ENCODE measurements at regions not wholly inside any gene's neighbourhood (a gene's known extent, or its start where the extent isn't known, plus 50 kb on each side); places are given as distances from the start of the nearest gene placed in this dataset.

DNA sequence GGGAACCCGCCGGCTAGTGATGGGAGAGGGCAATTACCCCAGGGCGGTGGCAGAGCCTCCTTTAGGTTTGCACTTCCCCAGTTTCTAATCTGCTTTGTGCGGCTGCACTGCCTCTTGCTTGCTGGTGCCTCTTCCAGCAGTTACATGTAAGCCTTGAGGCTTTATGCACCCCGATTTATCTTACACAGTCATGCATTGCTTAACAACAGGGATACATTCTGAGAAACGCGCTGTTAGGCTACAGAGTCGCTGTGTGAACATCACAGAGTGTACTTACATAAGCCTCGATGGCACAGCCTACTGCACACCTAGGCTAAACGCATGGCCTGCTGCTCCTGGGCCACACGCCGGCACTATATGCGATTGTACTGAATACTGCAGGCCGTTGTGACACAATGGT is 155.6 kb upstream of the MKI67 start:
- no peak for DNase-seq (ENCODE audit: low read depth)

GRCh38 chr10:128286141-128286761 is 160.0 kb upstream of the MKI67 start:
- no peak for DNase-seq (ENCODE audit: low read depth)

DNA sequence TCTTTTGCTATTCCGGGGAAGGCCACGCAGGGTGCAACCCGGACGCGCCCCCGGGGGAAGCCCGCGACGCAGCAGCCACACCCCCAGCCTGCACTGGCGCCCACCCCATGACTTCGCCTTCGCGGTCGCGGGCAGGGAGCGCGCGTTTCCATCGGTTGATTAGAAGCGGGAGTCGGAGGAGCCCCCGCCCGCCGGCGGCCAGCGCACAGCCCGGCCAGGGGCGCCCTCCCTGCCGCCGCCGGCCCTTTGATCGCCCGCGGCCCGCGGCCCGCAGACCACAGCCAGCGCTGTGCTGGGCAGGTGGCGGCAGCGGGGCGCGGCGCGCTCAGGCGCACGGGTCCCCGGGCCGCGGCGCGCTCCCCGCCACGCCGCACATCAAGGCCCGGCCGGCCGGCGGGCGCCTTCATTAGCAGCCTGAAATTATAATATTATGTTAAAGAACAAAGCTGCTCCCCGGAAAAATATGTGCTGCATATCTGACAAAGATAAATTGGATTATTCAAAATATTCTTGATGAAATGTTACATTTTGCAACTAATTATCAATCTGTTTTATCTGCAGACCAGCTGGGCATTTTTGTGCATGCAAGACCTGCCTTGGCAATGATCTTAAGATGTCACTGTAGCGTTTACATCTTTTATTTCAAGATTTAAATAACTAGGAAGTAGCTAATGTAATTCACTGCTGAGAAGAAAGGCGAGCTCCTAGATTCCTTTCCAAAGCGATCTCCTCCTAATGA is 160.7 kb upstream of the MKI67 start:
- DNase-seq (ENCODE audit: low read depth), result no peak

DNA sequence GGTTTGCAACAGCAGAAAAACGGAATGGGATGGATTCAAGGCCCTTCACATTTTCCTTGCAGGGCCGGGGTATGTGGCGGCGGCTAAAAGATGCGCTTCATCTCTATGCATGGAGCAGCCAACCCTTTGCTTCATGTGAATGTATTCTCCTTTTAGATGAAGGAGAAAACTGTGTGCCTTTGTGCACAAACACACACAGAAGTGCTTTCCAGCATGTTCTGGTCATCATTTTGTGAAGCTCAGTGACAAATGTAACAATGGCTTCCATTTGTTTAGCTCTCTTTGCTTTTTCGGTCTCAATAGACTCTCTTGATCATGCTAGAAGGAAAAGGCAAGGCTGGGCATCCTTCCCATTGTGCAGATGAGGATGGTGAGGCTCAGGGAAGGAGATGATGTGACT is 161.7 kb upstream of the MKI67 start:
- no peak for DNase-seq (ENCODE audit: low read depth)

DNA sequence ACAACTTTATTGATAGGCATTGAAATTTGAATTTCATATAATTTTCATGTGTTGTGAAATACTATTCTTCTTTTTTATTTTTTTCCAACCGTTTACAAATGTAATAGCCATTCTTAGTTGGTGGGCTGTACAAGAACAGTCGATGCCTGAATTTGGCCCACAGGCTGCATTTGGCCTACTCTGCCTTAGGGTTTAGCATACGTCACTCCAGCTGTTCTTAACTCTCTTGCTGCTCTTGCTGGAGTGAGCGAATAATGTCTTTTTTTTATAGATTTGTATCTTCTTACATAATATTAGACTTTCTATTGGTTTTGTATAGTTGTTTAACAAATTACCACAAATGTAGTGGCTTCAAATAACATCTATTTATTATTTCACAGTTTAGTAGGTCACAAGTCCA is 163.4 kb upstream of the MKI67 start:
- no peak for DNase-seq (ENCODE audit: low read depth)

DNA sequence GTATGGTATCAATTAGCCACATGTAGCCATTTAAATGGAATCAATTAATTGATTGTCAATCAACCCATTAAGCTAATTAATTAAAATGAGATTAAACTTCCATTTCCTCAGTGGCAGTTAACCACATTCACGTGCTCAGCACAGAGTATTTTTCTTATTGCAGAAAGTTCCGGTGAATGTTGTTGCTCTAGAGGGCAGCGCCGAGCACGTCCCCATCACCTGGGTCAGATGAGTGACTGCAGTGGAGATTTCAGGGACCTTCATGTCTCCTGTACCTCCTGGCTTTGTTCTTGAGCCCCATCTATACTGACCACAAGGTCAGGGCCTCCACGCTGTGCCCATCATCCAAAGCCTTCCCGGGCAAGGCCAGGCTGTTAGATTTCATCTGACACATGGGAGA is 168.8 kb upstream of the MKI67 start:
- no peak for DNase-seq (ENCODE audit: low read depth)

- DNase-seq (ENCODE audit: low read depth), result no peak
Observed at GRCh38 chr10:128296253-128297007, 170.2 kb upstream of the MKI67 start.

GRCh38 chr10:128297709-128298378 is 171.6 kb upstream of the MKI67 start:
- DNase-seq (ENCODE audit: low read depth), result no peak

GRCh38 chr10:128298587-128298986 is 172.4 kb upstream of the MKI67 start:
- DNase-seq (ENCODE audit: low read depth), result no peak

DNA sequence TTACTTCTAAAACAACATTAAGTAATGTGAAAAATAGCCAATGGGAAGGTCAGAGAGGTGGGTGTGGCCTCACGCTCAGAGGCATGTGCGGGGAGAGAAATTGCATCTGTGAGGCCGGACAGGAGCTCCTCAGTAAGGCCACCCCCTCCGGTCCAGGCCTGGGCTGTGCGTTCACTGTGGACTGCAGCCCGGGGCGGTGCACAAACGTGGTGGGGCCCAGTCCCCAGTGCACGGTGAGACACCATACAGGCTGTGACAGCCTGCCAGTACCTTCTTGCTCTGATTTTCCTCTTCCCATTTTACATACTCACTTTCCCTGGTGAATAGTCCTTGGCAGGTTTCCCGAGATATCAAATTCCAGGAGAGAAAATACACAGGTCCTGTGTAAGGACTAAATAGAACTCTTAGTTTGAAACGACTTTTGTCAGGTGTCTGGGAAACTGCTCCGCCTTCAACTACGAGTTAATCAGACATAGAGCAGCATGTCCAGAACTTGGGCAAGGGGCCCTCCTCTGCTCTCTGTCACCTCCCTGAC is 174.1 kb upstream of the MKI67 start:
- DNase-seq (ENCODE audit: low read depth), result no peak

- no peak for DNase-seq (ENCODE audit: low read depth)
Observed at GRCh38 chr10:128301051-128301450, 174.8 kb upstream of the MKI67 start.

- no peak for DNase-seq (ENCODE audit: low read depth)
Observed at GRCh38 chr10:128302808-128303207, 176.6 kb upstream of the MKI67 start.

DNA sequence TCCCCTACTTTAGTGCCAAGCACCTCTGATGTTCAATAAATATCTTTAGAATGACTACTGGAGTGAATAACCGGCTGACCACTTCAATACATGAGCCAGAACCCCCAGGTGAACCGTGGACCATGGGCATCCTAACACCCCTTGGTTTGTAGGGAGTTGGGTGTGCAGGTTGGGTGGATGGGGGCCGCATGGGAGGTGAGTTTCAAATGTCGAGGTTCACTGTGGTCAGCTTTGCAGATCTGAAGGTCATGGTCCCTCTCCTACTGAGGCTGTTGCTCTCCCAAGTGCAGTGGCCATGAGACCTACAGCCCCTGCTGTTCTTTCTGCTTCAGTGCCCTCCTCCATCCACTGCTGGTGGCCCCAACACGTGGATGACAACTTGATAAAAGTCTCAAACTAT is 178.0 kb upstream of the MKI67 start:
- DNase-seq (ENCODE audit: low read depth), result no peak

DNA sequence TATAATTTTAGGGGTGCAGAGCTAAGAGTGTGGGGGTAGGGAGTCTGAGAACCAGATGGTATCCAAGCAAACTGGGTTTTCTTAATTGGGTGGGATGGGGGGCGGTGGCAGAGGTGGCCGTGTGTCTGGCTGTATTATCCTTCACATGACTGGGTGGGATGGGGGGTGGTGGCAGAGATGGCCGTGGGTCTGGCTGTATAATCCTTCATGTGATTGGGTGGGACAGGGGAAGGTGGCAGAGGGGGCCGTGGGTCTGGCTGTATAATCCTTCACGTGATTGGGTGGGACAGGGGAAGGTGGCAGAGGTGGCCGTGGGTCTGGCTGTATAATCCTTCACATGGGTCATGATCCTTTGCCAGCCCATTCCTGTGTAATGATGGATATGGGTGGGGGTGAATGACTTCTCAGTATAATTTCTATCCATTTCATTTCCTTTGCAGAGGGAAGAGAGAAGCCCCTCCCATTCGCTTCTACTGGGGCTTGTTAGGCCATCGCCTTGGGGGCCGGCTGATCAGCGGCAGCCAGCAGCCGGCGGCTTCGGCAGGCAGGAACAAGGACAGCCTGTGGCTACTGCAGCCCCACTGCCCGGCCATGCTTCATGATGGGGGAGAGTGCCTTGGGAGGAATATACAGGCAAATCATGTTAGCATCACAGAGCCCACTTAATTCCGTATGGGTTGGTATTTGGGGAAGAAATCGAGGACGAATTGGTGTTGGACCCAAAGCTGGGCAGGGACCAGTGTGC is 179.6 kb upstream of the MKI67 start:
- no peak for DNase-seq (ENCODE audit: low read depth)

DNA sequence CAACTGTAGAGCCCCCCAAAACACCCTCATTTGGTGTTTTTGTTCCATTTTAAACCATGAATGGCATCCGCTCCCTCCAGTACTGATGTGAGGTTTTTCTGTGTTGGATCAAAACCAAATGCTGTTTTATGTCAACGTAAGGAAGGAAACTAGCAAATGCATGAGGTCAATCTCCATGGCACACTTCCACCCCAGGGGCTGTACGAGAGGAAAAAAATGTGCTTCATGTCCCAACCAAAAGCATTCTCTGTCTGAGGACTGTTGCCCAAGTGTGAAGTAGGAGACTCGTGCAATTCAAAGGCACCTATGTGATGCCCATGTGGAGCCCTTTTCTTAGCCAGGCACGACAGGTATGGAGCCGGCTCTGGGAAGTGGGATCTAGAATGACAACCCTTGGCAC is 180.3 kb upstream of the MKI67 start:
- DNase-seq (ENCODE audit: low read depth), result no peak

DNA sequence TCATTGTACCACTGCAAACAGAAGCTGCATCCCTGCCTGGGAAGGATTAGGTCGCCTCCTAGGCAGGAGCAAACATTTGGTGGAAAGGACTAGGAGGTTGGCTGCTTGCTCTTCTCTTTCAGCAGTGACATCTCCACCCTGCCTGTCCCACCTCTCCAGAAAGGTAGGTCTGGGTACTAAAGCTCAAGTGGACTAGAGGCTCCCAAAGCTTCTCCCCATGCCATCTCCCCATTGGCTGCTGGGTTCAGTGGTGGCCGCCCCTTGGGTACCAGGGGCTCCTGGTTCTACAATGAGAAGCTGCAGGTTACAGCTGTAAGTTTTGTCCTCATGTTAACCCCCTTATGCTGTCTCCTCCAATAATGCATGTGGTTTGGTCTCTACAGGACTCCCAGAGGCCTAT is 180.7 kb upstream of the MKI67 start:
- no peak for DNase-seq (ENCODE audit: low read depth)

DNA sequence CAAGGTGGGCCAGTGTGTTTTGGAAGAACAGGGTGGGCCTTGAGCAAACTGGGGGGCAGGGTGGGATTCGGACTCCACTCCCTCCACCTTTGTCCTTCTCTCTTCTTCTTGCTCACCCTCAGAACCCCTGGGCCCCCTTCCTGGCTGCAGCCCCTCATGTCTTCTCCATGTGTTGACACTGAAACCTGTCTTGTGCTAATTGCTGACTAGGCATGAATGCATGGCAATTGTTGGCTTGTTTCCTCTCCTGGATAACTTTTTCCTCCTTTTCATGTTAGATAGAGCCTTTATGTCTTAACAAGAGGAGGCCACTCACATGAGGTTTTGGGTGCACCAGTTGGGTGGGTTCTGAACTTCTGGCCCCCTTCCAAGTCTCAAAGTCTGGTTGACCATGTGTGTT is 181.6 kb upstream of the MKI67 start:
- DNase-seq (ENCODE audit: low read depth), result no peak

- no peak for DNase-seq (ENCODE audit: low read depth)
Observed at GRCh38 chr10:128310971-128311658, 184.9 kb upstream of the MKI67 start.

DNA sequence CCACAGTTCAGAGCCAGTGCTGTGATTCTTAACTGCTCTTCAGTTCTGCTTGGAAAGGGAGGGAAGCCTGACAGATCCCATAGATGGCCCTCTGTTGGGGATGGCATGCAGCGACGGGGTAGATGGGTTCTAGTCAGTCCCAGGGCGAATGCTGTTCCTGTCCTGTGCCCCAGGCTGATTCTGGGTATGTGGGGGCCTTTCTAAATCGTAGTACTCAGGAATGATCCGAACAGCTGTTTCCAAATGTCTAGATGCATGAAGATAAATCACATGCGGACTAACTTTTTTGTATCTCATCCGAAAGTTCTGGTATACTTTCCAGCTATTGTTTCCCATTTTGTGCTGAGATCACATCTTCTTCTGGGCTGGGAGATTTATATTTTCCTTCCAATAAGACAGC is 186.0 kb upstream of the MKI67 start:
- DNase-seq (ENCODE audit: low read depth), result no peak

DNA sequence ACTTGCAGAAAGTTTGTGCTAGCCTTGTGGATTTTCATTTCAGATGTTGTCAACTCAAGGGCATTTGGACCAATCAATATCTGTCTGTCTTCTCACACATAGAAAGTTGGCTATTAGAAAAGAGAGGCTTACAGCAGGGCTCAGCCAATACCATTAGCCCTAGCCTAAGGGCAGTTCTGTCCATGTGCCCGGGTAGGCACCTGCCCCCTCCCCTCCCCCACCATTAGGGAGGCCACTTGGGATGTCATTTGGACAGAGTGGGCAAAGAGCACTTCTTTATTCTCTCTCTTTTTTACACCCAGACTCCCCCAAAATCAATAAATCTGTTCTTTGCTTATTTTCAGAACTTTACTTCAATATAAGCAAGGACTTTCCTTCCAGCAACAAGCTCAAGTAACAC is 188.5 kb upstream of the MKI67 start:
- no peak for DNase-seq (ENCODE audit: low read depth)

GRCh38 chr10:128316121-128316726 is 190.0 kb upstream of the MKI67 start:
- no peak for DNase-seq (ENCODE audit: low read depth)
